ENCODE measurements at regions not wholly inside any gene's neighbourhood (a gene's known extent, or its start where the extent isn't known, plus 50 kb on each side); places are given as distances from the start of the nearest gene placed in this dataset.

DNA sequence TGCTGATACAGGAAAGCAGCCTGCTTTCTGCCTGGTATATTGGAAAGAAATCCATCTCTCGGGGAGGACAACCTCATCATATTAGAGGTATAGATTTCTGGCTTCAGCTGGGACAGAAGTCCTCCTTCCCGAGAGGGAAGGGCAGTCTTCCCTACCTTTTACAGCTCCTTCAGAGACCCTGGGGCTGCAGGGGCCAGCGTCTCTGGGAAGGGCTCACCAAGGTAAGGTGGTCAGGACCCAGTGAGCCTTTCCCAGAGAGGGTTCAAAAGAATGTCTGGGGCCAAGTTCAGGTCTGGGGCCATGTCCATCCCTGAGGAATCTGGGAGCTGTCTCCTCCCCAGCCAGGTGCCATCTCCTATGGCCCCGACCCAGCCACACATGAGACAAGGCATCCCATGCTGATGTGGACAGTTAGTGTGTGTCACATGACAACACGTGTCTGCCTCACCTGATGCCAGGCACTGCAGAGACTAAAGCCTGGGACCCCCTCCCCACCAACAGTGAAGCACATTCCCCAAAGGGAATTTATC, 136.4 kb downstream of the URI1 start:
- H3K27me3 ChIP-seq (ENCODE audit: control insufficient read depth, insufficient read depth, low read length), result no peaks in the 10 kb centered on the region
- no peak for TF ChIP-seq CTCF (IDR thresholded peaks at IDR 0.05; ENCODE audit: insufficient read depth, low read depth, low read length)
- ChIA-PET CTCF (interaction anchor here (1.2 to 1.7 kb wide), 2 partner anchors 23 to 112 kb away, joined by 3 to 4 read pairs; no protein-coding TSS in a partner anchor), POLR2A (no interaction called here)
- no peak overlapping the region for H3K4me3 ChIP-seq (ENCODE audit: low read depth, low read length)
- no peak for DNase-seq (ENCODE audit: low read depth)
- H3K36me3 ChIP-seq (ENCODE audit: control insufficient read depth, insufficient read depth, low read length), result no peaks in the 10 kb centered on the region

DNA sequence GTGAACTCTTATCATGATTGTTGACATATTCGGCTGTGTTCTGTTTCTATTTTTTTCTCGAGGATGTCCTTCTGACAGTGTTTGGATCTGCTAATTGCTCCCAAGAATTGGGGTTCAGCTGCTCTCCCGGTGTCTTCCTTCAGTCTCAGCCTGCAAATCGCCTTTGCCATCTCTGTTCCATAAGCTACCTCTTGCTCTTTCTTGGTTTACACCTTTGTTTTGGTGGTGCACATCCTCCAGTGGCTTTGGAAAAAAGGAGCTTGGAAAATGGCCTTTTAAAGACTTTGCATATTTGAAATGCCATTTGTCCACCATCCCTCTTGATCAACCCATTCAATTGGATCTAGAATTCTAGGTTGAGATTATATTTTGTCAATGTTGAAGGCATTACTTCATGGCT, 137.2 kb downstream of the URI1 start:
- POLR2A ChIA-PET, result no interaction called here
- Histone ChIP-seq H3K4me3 (ENCODE audit: low read depth, low read length) (no peak overlapping the region), H3K36me3 (ENCODE audit: control insufficient read depth, insufficient read depth, low read length) (no peaks in the 10 kb centered on the region), H3K27me3 (ENCODE audit: control insufficient read depth, insufficient read depth, low read length) (no peaks in the 10 kb centered on the region)
- TF ChIP-seq CTCF (IDR thresholded peaks at IDR 0.05; ENCODE audit: insufficient read depth, low read depth, low read length), result no peak
- DNase-seq (ENCODE audit: low read depth), result no peak
- CTCF ChIA-PET, result interaction anchor here (0.9 to 1.7 kb wide), 3 partner anchors 15 to 113 kb away, joined by 3 to 4 read pairs (median 3); no protein-coding TSS in a partner anchor

DNA sequence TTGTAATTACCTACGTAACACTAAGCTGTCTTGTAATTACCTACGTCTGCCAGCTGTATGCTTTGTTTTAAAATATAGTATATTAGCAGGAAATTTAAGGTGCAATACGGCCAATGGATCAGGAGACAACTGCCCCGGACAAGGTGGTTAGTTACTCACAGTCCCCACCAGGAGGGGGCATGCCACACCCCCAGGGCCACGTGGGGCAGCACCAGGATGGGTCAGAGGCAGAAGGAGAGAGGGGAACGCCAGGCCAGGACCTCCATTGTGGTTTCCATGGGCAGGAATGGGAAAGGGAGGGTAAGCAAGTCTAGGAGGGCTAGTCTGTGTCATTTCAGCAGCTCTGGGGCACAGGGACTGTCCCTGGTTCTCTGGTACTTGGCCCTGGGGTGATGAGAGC, 140.1 kb downstream of the URI1 start:
- no peak overlapping the region for H3K4me3 ChIP-seq (ENCODE audit: low read depth, low read length)
- TF ChIP-seq CTCF (IDR thresholded peaks at IDR 0.05; ENCODE audit: insufficient read depth, low read depth, low read length), result no peak
- ChIA-PET CTCF (no interaction called here), POLR2A (no interaction called here)
- no peak for DNase-seq (ENCODE audit: low read depth)
- H3K36me3 ChIP-seq (ENCODE audit: control insufficient read depth, insufficient read depth, low read length), result no peaks in the 10 kb centered on the region
- H3K27me3 ChIP-seq (ENCODE audit: control insufficient read depth, insufficient read depth, low read length), result no peaks in the 10 kb centered on the region

- TF ChIP-seq CTCF (IDR thresholded peaks at IDR 0.05; ENCODE audit: insufficient read depth, low read depth, low read length), result no peak
- POLR2A ChIA-PET, result no interaction called here
- Histone ChIP-seq H3K4me3 (ENCODE audit: low read depth, low read length) (no peak overlapping the region), H3K27me3 (ENCODE audit: control insufficient read depth, insufficient read depth, low read length) (no peaks in the 10 kb centered on the region), H3K36me3 (ENCODE audit: control insufficient read depth, insufficient read depth, low read length) (no peaks in the 10 kb centered on the region)
- no peak for DNase-seq (ENCODE audit: low read depth)
- CTCF ChIA-PET, result no interaction called here
Observed at GRCh38 chr19:30082611-30083010, 140.6 kb downstream of the URI1 start.

- H3K36me3 ChIP-seq (ENCODE audit: control insufficient read depth, insufficient read depth, low read length), result no peaks in the 10 kb centered on the region
- POLR2A ChIA-PET, result no interaction called here
- H3K4me3 ChIP-seq (ENCODE audit: low read depth, low read length), result no peak overlapping the region
- H3K27me3 ChIP-seq (ENCODE audit: control insufficient read depth, insufficient read depth, low read length), result no peaks in the 10 kb centered on the region
- DNase-seq (ENCODE audit: low read depth), result no peak
- TF ChIP-seq CTCF (IDR thresholded peaks at IDR 0.05; ENCODE audit: insufficient read depth, low read depth, low read length), result no peak
- CTCF ChIA-PET, result no interaction called here
Observed at GRCh38 chr19:30083125-30083681, 141.2 kb downstream of the URI1 start.
